Activated T-cell treated with anti-CD3 and anti-CD28 coated beads, Interleukin-2, amount 50 U/mL, for 4 hours (primary cell): ENCODE measurements at regions not wholly inside any gene's neighbourhood (a gene's known extent, or its start where the extent isn't known, plus 50 kb on each side); places are given as distances from the start of the nearest gene placed in this dataset.
A peak's percentile ranks its signal among the peaks of the same experiment; 100 is the strongest.

ENCODE experiments used
- ATAC-seq, 2 donors: fragments of 200-7000 bp; cut with Tn5 transposase; one replicate each; pipeline ENCODE4 v1.10.0; 2021
- DNase-seq: peaks from one replicate; pipeline ENCODE4 v3.0.0-alpha.2; 2020
- H3K27me3 Mint-ChIP-seq: one replicate; pipeline ENCODE4 v1.8.0; 2021; ENCODE audit warnings: low read depth, mixed read lengths
- H3K36me3 Mint-ChIP-seq: one replicate; pipeline ENCODE4 v1.8.0; 2022; ENCODE audit warnings: mixed read lengths; ENCODE audit not compliant: insufficient read depth
- H3K4me1 Mint-ChIP-seq: one replicate; pipeline ENCODE4 v1.8.0; 2021; ENCODE audit warnings: low read depth, mixed read lengths
- H3K4me3 Mint-ChIP-seq: one replicate; pipeline ENCODE4 v1.8.0; 2021; ENCODE audit warnings: mild to moderate bottlenecking, moderate library complexity, mixed read lengths
- H3K9me3 Mint-ChIP-seq: one replicate; pipeline ENCODE4 v1.8.0; 2021; ENCODE audit warnings: mixed read lengths

GRCh38 chr13:50713523-50714248 lies 129.8 kb downstream of the DLEU7 start:
- Mint-ChIP-seq H3K9me3 (no peaks in the 10 kb centered on the region), H3K27me3 (peaks cover 2% of the 10 kb centered on the region), H3K4me1 (peaks cover 18% of the 10 kb centered on the region), H3K36me3 (no peaks in the 10 kb centered on the region), H3K4me3 (peak overlapping the region; percentile 62)
- DNase-seq, result no peak
- ATAC-seq, result peak; percentile 85 to 88

DNA sequence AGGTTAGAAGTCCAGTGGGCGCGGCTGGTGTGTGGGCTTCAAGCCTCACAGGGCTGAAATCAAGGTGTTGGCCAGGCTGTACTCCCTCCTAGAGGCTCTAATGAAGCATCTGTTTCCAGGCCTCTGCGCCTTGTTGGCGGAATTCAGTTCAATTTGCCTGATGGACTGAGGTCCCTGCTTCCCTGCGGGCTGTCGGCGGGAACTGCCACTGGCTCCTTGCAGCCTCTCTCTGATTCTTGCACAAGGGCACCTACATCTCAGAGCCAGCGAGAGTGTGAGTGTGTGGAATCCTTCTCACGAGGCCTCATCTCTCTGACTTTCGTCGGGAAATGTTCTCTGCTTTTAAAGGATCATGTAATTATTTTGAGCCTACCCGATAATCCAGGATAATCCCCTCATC lies 128.6 kb downstream of the DLEU7 start:
- Mint-ChIP-seq H3K9me3 (no peaks in the 10 kb centered on the region), H3K27me3 (peaks cover 2% of the 10 kb centered on the region), H3K4me3 (no peak overlapping the region), H3K4me1 (peaks cover 18% of the 10 kb centered on the region), H3K36me3 (no peaks in the 10 kb centered on the region)
- ATAC-seq (no peak), DNase-seq (no peak)

DNA sequence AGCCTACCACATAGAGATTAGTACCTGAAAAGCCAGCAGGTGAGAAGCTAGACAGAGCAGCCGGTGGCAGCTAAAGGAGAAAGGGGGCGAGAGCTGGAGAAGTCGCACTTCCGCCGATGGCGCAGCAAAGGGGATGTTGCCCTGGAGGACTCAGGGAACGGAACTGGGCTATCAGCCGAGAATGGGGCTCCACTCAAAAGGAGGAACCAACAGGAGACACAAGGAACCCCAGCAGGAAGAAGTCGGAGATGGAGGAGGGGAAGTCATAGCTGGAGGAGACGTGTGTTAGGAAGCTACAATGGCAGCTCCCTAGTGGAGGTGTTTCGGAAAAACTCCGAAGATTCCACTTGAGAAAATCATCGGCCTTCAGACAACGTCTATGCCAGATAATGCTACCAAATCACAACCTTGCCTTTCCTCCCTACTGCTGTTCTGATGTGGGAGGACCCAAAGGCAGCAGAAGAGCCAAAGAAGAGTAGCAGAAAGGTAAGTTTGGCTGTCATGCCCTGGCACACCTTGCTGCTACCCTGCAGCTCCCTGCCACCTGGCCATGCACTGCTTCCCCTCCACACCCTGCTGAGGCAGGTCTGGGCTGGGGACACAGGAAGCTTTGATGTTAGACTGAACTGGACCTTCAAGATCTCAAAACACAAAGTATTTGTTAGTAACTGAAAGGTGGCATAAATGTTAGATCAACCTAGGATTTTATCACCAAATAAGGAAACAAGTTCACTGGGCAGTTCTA lies 127.9 kb downstream of the DLEU7 start:
- ATAC-seq (no peak), DNase-seq (no peak)
- Mint-ChIP-seq H3K4me3 (no peak overlapping the region), H3K27me3 (peaks cover 2% of the 10 kb centered on the region), H3K4me1 (peaks cover 18% of the 10 kb centered on the region), H3K36me3 (no peaks in the 10 kb centered on the region), H3K9me3 (no peaks in the 10 kb centered on the region)

- Mint-ChIP-seq H3K9me3 (no peaks in the 10 kb centered on the region), H3K27me3 (no peaks in the 10 kb centered on the region), H3K4me3 (no peak overlapping the region), H3K36me3 (no peaks in the 10 kb centered on the region), H3K4me1 (no peaks in the 10 kb centered on the region)
- ATAC-seq (no peak), DNase-seq (no peak)
Measured at GRCh38 chr13:50720861-50721671, 122.4 kb downstream of the DLEU7 start.

DNA sequence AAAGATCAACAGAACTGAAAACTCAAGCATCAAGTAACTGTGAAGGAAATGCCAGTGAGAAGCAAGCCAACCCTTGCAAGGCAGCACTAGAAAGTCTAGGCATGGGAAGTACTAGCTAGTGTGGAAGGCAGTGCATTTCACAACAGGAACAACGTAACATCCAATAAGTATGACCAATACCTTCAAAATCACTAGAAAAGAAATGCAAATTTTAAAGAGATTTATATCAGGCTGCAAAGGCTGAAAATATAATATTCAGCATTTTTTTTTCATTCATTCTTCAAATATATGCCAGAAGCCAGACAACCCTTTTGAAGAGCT lies 121.9 kb downstream of the DLEU7 start:
- ATAC-seq (no peak), DNase-seq (no peak)
- Mint-ChIP-seq H3K36me3 (no peaks in the 10 kb centered on the region), H3K27me3 (no peaks in the 10 kb centered on the region), H3K4me3 (no peak overlapping the region), H3K9me3 (no peaks in the 10 kb centered on the region), H3K4me1 (no peaks in the 10 kb centered on the region)

DNA sequence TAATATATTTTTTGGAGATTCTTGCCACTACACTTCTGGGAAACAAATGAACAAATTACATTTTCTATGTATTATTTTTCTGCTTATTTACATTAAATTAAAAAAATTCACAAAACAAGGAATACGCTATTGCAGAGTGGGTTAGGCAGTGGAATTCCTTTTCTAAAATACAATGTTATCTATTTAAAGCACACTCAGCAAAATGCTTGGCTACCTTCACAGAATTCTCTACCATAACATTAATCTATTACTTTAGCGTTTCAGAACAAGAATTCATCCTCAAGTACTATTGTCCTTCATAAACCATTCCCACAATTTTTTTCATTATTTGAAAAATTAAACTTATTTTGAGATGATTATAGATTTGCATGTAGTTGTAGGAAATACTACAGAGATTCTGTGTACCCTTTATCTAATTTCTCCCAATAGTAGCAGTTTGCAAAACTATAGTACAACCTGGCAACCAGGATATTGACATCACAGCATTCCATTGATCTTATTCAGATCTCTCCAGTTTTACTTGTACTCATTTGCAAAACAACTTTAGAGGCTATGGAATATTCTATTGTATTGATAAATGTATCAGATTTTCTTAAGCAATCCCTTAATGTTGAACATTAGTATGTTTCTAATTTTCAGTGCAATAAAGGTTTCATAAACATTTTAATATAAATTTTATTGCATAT lies 120.9 kb downstream of the DLEU7 start:
- Mint-ChIP-seq H3K9me3 (no peaks in the 10 kb centered on the region), H3K36me3 (no peaks in the 10 kb centered on the region), H3K4me1 (no peaks in the 10 kb centered on the region), H3K4me3 (no peak overlapping the region), H3K27me3 (no peaks in the 10 kb centered on the region)
- DNase-seq, result no peak
- ATAC-seq, result no peak

GRCh38 chr13:50724438-50724837 lies 119.1 kb downstream of the DLEU7 start:
- H3K4me1 Mint-ChIP-seq, result no peaks in the 10 kb centered on the region
- H3K4me3 Mint-ChIP-seq, result no peak overlapping the region
- peaks cover 4% of the 10 kb centered on the region for H3K9me3 Mint-ChIP-seq
- no peaks in the 10 kb centered on the region for H3K36me3 Mint-ChIP-seq
- no peak for DNase-seq
- no peak for ATAC-seq
- no peaks in the 10 kb centered on the region for H3K27me3 Mint-ChIP-seq

DNA sequence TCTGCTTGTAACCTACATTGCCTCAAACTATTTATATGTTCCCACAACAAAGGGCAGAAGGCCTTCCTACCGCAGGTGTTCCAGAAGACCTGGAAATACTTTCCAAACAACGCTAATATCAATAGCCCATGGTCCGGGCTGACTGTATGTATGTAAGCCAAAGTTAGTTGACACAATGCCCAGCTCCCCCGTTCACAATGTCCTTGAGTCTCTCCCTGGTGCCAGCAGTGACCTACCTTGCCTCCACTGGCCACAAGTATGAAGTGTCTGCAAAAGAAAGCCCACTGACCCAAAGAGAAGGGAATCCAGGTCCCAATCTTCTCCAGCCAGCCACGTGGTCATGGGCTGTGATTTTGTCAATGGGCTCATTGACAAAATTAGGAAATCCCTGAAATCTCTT lies 118.6 kb downstream of the DLEU7 start:
- H3K36me3 Mint-ChIP-seq, result no peaks in the 10 kb centered on the region

DNA sequence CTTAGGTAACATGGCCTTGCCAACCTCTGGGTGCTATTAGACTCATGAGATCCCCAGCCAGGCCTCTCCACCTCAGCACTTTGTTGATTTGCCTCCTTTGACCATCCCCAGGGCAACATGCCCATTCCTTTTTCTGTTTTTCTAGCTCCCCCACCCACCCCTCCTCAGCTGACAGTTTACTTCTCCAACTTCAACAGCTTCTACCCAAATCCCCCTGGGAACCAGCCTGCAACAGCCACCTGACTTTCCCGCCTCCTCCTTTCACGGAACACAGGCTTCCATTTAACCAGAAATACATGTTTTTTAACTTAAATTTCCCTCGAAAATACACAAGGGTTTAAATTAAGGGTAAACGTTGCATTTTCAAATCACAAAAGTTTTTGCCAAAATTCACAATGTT lies 117.3 kb downstream of the DLEU7 start:
- Mint-ChIP-seq H3K27me3 (no peaks in the 10 kb centered on the region), H3K9me3 (peaks cover 8% of the 10 kb centered on the region), H3K4me3 (no peak overlapping the region), H3K4me1 (no peaks in the 10 kb centered on the region), H3K36me3 (no peaks in the 10 kb centered on the region)
- no peak for ATAC-seq
- DNase-seq, result no peak

More for the DNA sequence above, 118.6 kb downstream of the DLEU7 start:
- Mint-ChIP-seq H3K9me3 (peaks cover 6% of the 10 kb centered on the region), H3K27me3 (no peaks in the 10 kb centered on the region), H3K4me3 (no peak overlapping the region), H3K4me1 (no peaks in the 10 kb centered on the region)
- ATAC-seq, result no peak
- DNase-seq, result no peak

DNA sequence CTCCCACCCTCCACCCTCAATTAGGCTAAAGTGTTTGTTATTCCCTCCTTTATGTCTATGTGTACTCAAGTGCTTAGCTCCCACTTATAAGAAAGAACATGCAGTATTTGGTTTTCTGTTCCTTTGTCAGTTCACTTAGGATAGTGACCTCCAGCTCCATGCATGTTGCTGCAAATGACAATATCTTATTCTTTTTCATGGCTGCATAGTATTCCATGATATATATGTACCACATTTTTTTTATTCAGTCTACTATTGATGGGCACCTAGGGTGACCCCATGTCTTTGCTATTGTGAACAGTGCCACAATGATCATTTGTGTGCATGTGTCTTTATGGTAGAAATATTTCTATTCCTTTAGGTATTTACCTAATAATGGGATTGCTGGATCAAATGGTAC lies 114.3 kb downstream of the DLEU7 start:
- H3K27me3 Mint-ChIP-seq, result no peaks in the 10 kb centered on the region
- peaks cover 7% of the 10 kb centered on the region for H3K4me1 Mint-ChIP-seq
- DNase-seq (no peak), ATAC-seq (no peak)
- H3K4me3 Mint-ChIP-seq, result no peak overlapping the region
- peaks cover 8% of the 10 kb centered on the region for H3K9me3 Mint-ChIP-seq
- no peaks in the 10 kb centered on the region for H3K36me3 Mint-ChIP-seq

- Mint-ChIP-seq H3K36me3 (no peaks in the 10 kb centered on the region), H3K9me3 (peaks cover 8% of the 10 kb centered on the region), H3K4me3 (no peak overlapping the region), H3K27me3 (no peaks in the 10 kb centered on the region), H3K4me1 (peaks cover 7% of the 10 kb centered on the region)
- DNase-seq, result no peak
- ATAC-seq, result no peak
Measured at GRCh38 chr13:50730496-50731351, 112.8 kb downstream of the DLEU7 start.

- H3K9me3 Mint-ChIP-seq, result peaks cover 8% of the 10 kb centered on the region
Measured at GRCh38 chr13:50731400-50731799, 112.1 kb downstream of the DLEU7 start.

DNA sequence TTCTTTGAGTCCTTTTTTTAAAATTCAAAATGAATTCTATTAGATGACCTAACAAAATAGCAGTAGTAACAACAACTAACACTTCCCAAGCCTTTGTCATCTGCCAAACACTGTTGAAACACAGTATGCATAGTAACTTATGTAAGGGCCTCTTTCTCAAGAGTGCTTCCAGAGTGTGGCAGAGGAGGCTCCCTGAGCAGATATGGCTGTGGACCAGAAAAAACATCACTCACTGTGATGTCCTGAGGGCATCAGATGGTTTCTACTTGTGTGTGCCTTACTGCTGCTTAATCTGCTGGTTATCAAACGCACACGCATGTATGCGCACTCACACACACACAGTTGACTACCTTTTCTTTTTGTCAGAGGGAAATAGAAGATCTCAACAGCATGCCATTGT lies 110.8 kb downstream of the DLEU7 start:
- H3K27me3 Mint-ChIP-seq, result no peaks in the 10 kb centered on the region
- no peaks in the 10 kb centered on the region for H3K36me3 Mint-ChIP-seq
- H3K9me3 Mint-ChIP-seq, result peaks cover 8% of the 10 kb centered on the region
- ATAC-seq (no peak), DNase-seq (no peak)
- H3K4me1 Mint-ChIP-seq, result peaks cover 7% of the 10 kb centered on the region
- H3K4me3 Mint-ChIP-seq, result no peak overlapping the region

More at GRCh38 chr13:50731400-50731799, 112.1 kb downstream of the DLEU7 start:
- Mint-ChIP-seq H3K4me1 (peaks cover 7% of the 10 kb centered on the region), H3K27me3 (no peaks in the 10 kb centered on the region), H3K36me3 (no peaks in the 10 kb centered on the region), H3K4me3 (no peak overlapping the region)
- DNase-seq (no peak), ATAC-seq (no peak)
